CD14-positive monocyte (primary cell): ENCODE measurements at regions not wholly inside any gene's neighbourhood (a gene's known extent, or its start where the extent isn't known, plus 50 kb on each side); places are given as distances from the start of the nearest gene placed in this dataset.

Experiments used
- DNase-seq, 3 donors: peaks; one replicate each; pipeline ENCODE4 v3.0.0-alpha.2; 2011 to 2022
- H2AFZ ChIP-seq: 2 replicates; pipeline ENCODE4 v1.6.0; 2012; ENCODE audit warnings: mild to moderate bottlenecking, low read depth, low read length, inconsistent platforms; ENCODE audit not compliant: insufficient read depth, poor library complexity, severe bottlenecking
- H3K27ac ChIP-seq, 2 donors: 1 replicate in 1 of 2; 2 replicates in 1 of 2; pipeline ENCODE4 v1.5.1; 2012 to 2013; ENCODE audit warnings: low read length in 2 of 2, control low read depth in 1 of 2, inconsistent platforms in 1 of 2, low read depth in 1 of 2, mild to moderate bottlenecking in 1 of 2
- H3K27me3 ChIP-seq, 2 donors: one replicate each; pipeline versions ENCODE4 v1.6.0 to v1.6.1; 2011 to 2013; ENCODE audit warnings: low read length in 2 of 2; ENCODE audit not compliant: control insufficient read depth in 2 of 2, insufficient read depth in 2 of 2
- H3K36me3 ChIP-seq, 2 donors: replicated peaks in 1 of 2; 1 replicate in 1 of 2; 2 replicates in 1 of 2; pipeline versions ENCODE4 v1.5.1 to v1.6.1; 2012 to 2013; ENCODE audit warnings: low read length in 2 of 2, control low read depth in 1 of 2, inconsistent platforms in 1 of 2, mild to moderate bottlenecking in 1 of 2; ENCODE audit not compliant: insufficient read depth in 2 of 2, control insufficient read depth in 1 of 2
- H3K4me1 ChIP-seq, 2 donors: 1 replicate in 1 of 2; 2 replicates in 1 of 2; pipeline versions ENCODE4 v1.5.1 to v1.6.1; 2012 to 2013; ENCODE audit warnings: low read length in 2 of 2, control low read depth in 1 of 2, inconsistent platforms in 1 of 2, mild to moderate bottlenecking in 1 of 2, moderate library complexity in 1 of 2; ENCODE audit not compliant: insufficient read depth in 2 of 2, control insufficient read depth in 1 of 2
- H3K4me2 ChIP-seq: replicated peaks from 2 replicates; pipeline ENCODE3; 2012; ENCODE audit warnings: low read length, moderate library complexity, mild to moderate bottlenecking; ENCODE audit not compliant: poor library complexity, severe bottlenecking; ENCODE audit errors: extremely low read depth
- H3K4me3 ChIP-seq, 3 experiments: fragments of 200-600 bp in 1 of 3; sonication (generic) in 1 of 3; replicated peaks in 1 of 3; 1 replicate in 2 of 3; 2 replicates in 1 of 3; pipeline ENCODE4 v1.5.1; 2011 to 2013; ENCODE audit warnings: low read length in 3 of 3, mild to moderate bottlenecking in 3 of 3, control low read depth in 2 of 3, low read depth in 2 of 3, inconsistent platforms in 1 of 3, moderate library complexity in 1 of 3
- H3K79me2 ChIP-seq: 2 replicates; pipeline ENCODE4 v1.6.0; 2012; ENCODE audit warnings: mild to moderate bottlenecking, control low read depth, inconsistent platforms, low read length, moderate library complexity; ENCODE audit not compliant: insufficient read depth
- H3K9ac ChIP-seq: 2 replicates; pipeline ENCODE4 v1.6.0; 2017; ENCODE audit warnings: low read length, mild to moderate bottlenecking; ENCODE audit not compliant: insufficient read depth, poor library complexity, severe bottlenecking
- H3K9me3 ChIP-seq, 2 donors: replicated peaks in 1 of 2; 1 replicate in 1 of 2; 2 replicates in 1 of 2; pipeline versions ENCODE4 v1.5.1 to v1.6.1; 2012 to 2013; ENCODE audit warnings: low read length in 2 of 2, control low read depth in 1 of 2; ENCODE audit not compliant: control insufficient read depth in 1 of 2, insufficient read depth in 1 of 2
- H4K20me1 ChIP-seq: 2 replicates; pipeline ENCODE4 v1.6.0; 2012; ENCODE audit warnings: mild to moderate bottlenecking, low read length, control low read depth, moderate library complexity; ENCODE audit not compliant: insufficient read depth
- H3K27ac Mint-ChIP-seq, 7 donors: one replicate each; pipeline ENCODE4 v1.8.0; 2020; ENCODE audit warnings: mild to moderate bottlenecking in 7 of 7, mixed read lengths in 7 of 7, moderate library complexity in 6 of 7, inconsistent platforms in 2 of 7
- H3K27me3 Mint-ChIP-seq, 3 donors: one replicate each; pipeline ENCODE4 v1.8.0; 2021 to 2022; ENCODE audit warnings: low read depth in 3 of 3, mild to moderate bottlenecking in 3 of 3, mixed read lengths in 3 of 3, moderate library complexity in 3 of 3, inconsistent platforms in 1 of 3
- H3K36me3 Mint-ChIP-seq, 2 donors: one replicate each; pipeline ENCODE4 v1.8.0; 2020; ENCODE audit warnings: mixed read lengths in 2 of 2, inconsistent platforms in 1 of 2, mild to moderate bottlenecking in 1 of 2
- H3K4me1 Mint-ChIP-seq: one replicate; pipeline ENCODE4 v1.8.0; 2020; ENCODE audit warnings: mild to moderate bottlenecking, mixed read lengths
- H3K4me3 Mint-ChIP-seq, 2 donors: one replicate each; pipeline ENCODE4 v1.8.0; 2020; ENCODE audit warnings: mild to moderate bottlenecking in 2 of 2, mixed read lengths in 2 of 2, moderate library complexity in 1 of 2
- H3K9me3 Mint-ChIP-seq, 7 donors: one replicate each; pipeline ENCODE4 v1.8.0; 2020 to 2022; ENCODE audit warnings: mixed read lengths in 7 of 7, mild to moderate bottlenecking in 6 of 7, moderate library complexity in 6 of 7, inconsistent platforms in 2 of 7
- WGBS: methylation state at CpG from one replicate; pipeline ENCODE4 v1.1.5; 2013; ENCODE audit warnings: missing lambda C conversion rate; ENCODE audit not compliant: insufficient coverage; 5-methylcytosine and 5-hydroxymethylcytosine counted together
- intact Hi-C, 2 donors: fragments of 100-400 bp; cut with micrococcal nuclease; formaldehyde crosslinking; loops; one replicate each; pipeline versions ENCODE4 v1.15.0 to v1.15.1; 2023
- TF ChIP-seq, protein P1 (sequence below): fragments of 200-600 bp; IDR thresholded peaks from one replicate; pipeline ENCODE4 v1.8.0; 2022; ENCODE audit warnings: antibody characterized with exemption, mild to moderate bottlenecking

DNA sequence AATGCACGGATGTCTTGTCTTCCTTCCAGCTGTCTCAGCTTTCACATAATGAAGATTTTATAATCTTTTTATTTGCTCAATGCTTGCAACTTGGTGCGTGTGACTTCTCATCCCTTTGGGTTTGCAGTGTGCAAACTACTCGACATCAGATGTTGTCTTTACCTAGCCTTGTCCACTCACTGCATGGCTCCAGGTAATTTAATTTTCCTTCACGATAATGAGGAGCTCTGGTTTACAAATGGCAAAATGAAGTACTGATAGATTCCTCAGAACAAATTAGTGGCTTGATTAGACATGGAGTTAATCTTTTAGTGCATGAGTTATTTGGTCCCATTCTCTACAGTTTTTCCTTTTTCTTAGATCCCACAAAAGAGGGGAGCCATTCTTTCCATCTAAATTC is 603.0 kb downstream of the CCDC171 start:
- no peak overlapping the region for H3K4me3 ChIP-seq
- Mint-ChIP-seq H3K36me3 (no peaks in the 10 kb centered on the region), H3K4me3 (peak overlapping the region in 1 of 2 donors; percentile 7), H3K27me3 (peaks cover 13 to 25% (median 22%) of the 10 kb centered on the region in 3 donors), H3K27ac (peak overlapping the region in 1 of 7 donors; percentile 7), H3K9me3 (peaks cover 0 to 2% (median under 1%) of the 10 kb centered on the region in 7 donors), H3K4me1 (peaks cover 6% of the 10 kb centered on the region)
- no peaks in the 10 kb centered on the region for H3K4me1 ChIP-seq
- no peak for DNase-seq
- H3K9me3 ChIP-seq = no peaks in the 10 kb centered on the region
- H3K9ac ChIP-seq = no peak overlapping the region
- peaks cover 2 to 10% of the 10 kb centered on the region in 2 donors for H3K27me3 ChIP-seq
- intact Hi-C loops = no loop called here
- H3K79me2 ChIP-seq = no peaks in the 10 kb centered on the region
- WGBS = 89% methylated on average over 3 of the region's 4 CpGs
- H3K36me3 ChIP-seq = no peaks in the 10 kb centered on the region
- no peak overlapping the region for H2AFZ ChIP-seq
- TF ChIP-seq, protein P1, sequence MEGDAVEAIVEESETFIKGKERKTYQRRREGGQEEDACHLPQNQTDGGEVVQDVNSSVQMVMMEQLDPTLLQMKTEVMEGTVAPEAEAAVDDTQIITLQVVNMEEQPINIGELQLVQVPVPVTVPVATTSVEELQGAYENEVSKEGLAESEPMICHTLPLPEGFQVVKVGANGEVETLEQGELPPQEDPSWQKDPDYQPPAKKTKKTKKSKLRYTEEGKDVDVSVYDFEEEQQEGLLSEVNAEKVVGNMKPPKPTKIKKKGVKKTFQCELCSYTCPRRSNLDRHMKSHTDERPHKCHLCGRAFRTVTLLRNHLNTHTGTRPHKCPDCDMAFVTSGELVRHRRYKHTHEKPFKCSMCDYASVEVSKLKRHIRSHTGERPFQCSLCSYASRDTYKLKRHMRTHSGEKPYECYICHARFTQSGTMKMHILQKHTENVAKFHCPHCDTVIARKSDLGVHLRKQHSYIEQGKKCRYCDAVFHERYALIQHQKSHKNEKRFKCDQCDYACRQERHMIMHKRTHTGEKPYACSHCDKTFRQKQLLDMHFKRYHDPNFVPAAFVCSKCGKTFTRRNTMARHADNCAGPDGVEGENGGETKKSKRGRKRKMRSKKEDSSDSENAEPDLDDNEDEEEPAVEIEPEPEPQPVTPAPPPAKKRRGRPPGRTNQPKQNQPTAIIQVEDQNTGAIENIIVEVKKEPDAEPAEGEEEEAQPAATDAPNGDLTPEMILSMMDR = no peak
- no peak overlapping the region for H3K4me2 ChIP-seq
- no peaks in the 10 kb centered on the region for H4K20me1 ChIP-seq
- no peak overlapping the region for H3K27ac ChIP-seq

DNA sequence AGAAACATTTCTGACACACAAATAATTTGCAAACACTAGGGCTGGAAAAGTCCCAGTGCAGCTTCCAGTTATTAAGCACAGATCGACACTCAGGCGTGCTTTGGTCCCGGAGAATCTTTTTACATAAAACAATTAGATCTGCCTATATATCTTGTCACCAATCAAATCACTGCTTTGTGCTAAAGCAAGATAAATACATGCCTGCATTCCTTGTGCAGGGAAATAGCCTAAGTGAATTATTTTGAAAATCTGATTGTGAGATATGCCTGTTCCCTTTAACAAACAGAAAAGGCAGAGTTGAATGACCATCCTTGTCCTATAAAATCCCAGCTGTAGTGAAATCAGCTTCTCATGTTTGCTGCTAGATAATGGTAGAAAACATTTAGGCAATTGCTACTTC is 604.4 kb downstream of the CCDC171 start:
- peaks cover 0 to 6% (median 1%) of the 10 kb centered on the region in 7 donors for H3K9me3 Mint-ChIP-seq
- no peak overlapping the region for H3K27ac ChIP-seq
- peaks cover 2 to 10% of the 10 kb centered on the region in 2 donors for H3K27me3 ChIP-seq
- H3K4me2 ChIP-seq = no peak overlapping the region
- H2AFZ ChIP-seq = no peak overlapping the region
- TF ChIP-seq, protein P1 = no peak
- H3K79me2 ChIP-seq = no peaks in the 10 kb centered on the region
- no peak overlapping the region for H3K27ac Mint-ChIP-seq
- no peak overlapping the region for H3K4me3 Mint-ChIP-seq
- H3K9me3 ChIP-seq = no peaks in the 10 kb centered on the region
- no peaks in the 10 kb centered on the region for H3K36me3 Mint-ChIP-seq
- peaks cover 6% of the 10 kb centered on the region for H3K4me1 Mint-ChIP-seq
- intact Hi-C loops = no loop called here
- H3K36me3 ChIP-seq = no peaks in the 10 kb centered on the region
- H3K4me3 ChIP-seq = no peak overlapping the region
- H3K4me1 ChIP-seq = no peaks in the 10 kb centered on the region
- H4K20me1 ChIP-seq = no peaks in the 10 kb centered on the region
- H3K27me3 Mint-ChIP-seq = peaks cover 13 to 25% (median 22%) of the 10 kb centered on the region in 3 donors
- no peak for DNase-seq
- no peak overlapping the region for H3K9ac ChIP-seq
- 90% methylated on average over 3 of the region's 3 CpGs for WGBS
